Vagina (tissue), 2 donors: ENCODE measurements at regions not wholly inside any gene's neighbourhood (a gene's known extent, or its start where the extent isn't known, plus 50 kb on each side); places are given as distances from the start of the nearest gene placed in this dataset.

Source experiments
- DNase-seq, 2 donors: peaks; one replicate each; pipeline ENCODE4 v3.0.0-alpha.2; 2017; ENCODE audit errors: extremely low spot score in 2 of 2
- H3K27ac ChIP-seq: fragments of 200-600 bp; sonication (generic); one replicate; pipeline ENCODE4 v1.5.1; 2019
- H3K27me3 ChIP-seq: fragments of 200-600 bp; sonication (generic); one replicate; pipeline ENCODE4 v1.5.1; 2019
- H3K36me3 ChIP-seq, 2 donors: fragments of 200-600 bp; sonication (generic); one replicate each; pipeline ENCODE4 v1.5.1; 2017 to 2019
- H3K4me1 ChIP-seq: fragments of 200-600 bp; sonication (generic); one replicate; pipeline ENCODE4 v1.5.1; 2019
- H3K4me3 ChIP-seq, 2 donors: fragments of 200-600 bp; sonication (generic); 1 replicate in 1 of 2; 2 replicates in 1 of 2; pipeline ENCODE4 v1.5.1; 2016 to 2019
- H3K9me3 ChIP-seq: fragments of 200-600 bp; sonication (generic); one replicate; pipeline ENCODE4 v1.5.1; 2019
- CTCF ChIP-seq, 3 experiments: fragments of 450-650 bp in 2 of 3; fragments of 200-600 bp in 1 of 3; sonication (generic) in 1 of 3; IDR thresholded peaks; one replicate each; pipeline ENCODE4 v1.5.1; 2017 to 2019; ENCODE audit warnings: antibody characterized with exemption in 3 of 3, mild to moderate bottlenecking in 2 of 3, moderate library complexity in 2 of 3
- POLR2A ChIP-seq, 2 donors: fragments of 450-650 bp; IDR thresholded peaks; one replicate each; pipeline ENCODE4 v1.6.1; 2017; ENCODE audit warnings: antibody characterized with exemption in 2 of 2, mild to moderate bottlenecking in 2 of 2, moderate library complexity in 2 of 2
- POLR2AphosphoS5 ChIP-seq, 2 donors: sonication (generic); formaldehyde crosslinking; IDR thresholded peaks; one replicate each; pipeline ENCODE4 v1.9.0; 2017; ENCODE audit warnings: antibody characterized with exemption in 2 of 2, mild to moderate bottlenecking in 2 of 2, low read depth in 1 of 2; ENCODE audit not compliant: insufficient read depth in 1 of 2
- intact Hi-C: fragments of 100-400 bp; cut with DNase I; formaldehyde crosslinking; loops from one replicate; pipeline ENCODE4 v1.15.1; 2023

- TF ChIP-seq POLR2A (IDR thresholded peaks at IDR 0.05) (no peak), POLR2AphosphoS5 (IDR thresholded peaks at IDR 0.05; ENCODE audit: insufficient read depth in 1 of 2, low read depth in 1 of 2) (no peak)
- no peak for DNase-seq
- Histone ChIP-seq H3K36me3 (no peaks in the 10 kb centered on the region), H3K27ac (no peak overlapping the region), H3K4me1 (no peaks in the 10 kb centered on the region), H3K4me3 (no peak overlapping the region), H3K27me3 (no peaks in the 10 kb centered on the region), H3K9me3 (no peaks in the 10 kb centered on the region)
- intact Hi-C loops: no loop called here
These were observed 291.4 kb upstream of the ISL1 start for GRCh38 chr5:51091816-51092215.

- Histone ChIP-seq H3K9me3 (no peaks in the 10 kb centered on the region), H3K36me3 (no peaks in the 10 kb centered on the region), H3K27ac (no peak overlapping the region), H3K4me1 (no peaks in the 10 kb centered on the region), H3K27me3 (no peaks in the 10 kb centered on the region), H3K4me3 (no peak overlapping the region)
- no peak for TF ChIP-seq CTCF (IDR thresholded peaks at IDR 0.05)
- no peak for TF ChIP-seq POLR2AphosphoS5 (IDR thresholded peaks at IDR 0.05; ENCODE audit: insufficient read depth in 1 of 2, low read depth in 1 of 2)
- TF ChIP-seq POLR2A (IDR thresholded peaks at IDR 0.05): no peak
- intact Hi-C loops: no loop called here
- no peak for DNase-seq
These were observed 287.8 kb upstream of the ISL1 start for GRCh38 chr5:51095486-51095885.

- no peaks in the 10 kb centered on the region for H3K27me3 ChIP-seq
- no peaks in the 10 kb centered on the region for H3K36me3 ChIP-seq
- intact Hi-C loops: no loop called here
- no peaks in the 10 kb centered on the region for H3K4me1 ChIP-seq
- H3K9me3 ChIP-seq: no peaks in the 10 kb centered on the region
- H3K4me3 ChIP-seq: no peak overlapping the region
- no peak for DNase-seq
- no peak for TF ChIP-seq CTCF (IDR thresholded peaks at IDR 0.05)
- TF ChIP-seq POLR2A (IDR thresholded peaks at IDR 0.05): no peak
- no peak for TF ChIP-seq POLR2AphosphoS5 (IDR thresholded peaks at IDR 0.05; ENCODE audit: insufficient read depth in 1 of 2, low read depth in 1 of 2)
- H3K27ac ChIP-seq: no peak overlapping the region
These were observed 286.4 kb upstream of the ISL1 start for GRCh38 chr5:51096859-51097258.

GRCh38 chr5:51099173-51099853 lies 283.9 kb upstream of the ISL1 start:
- intact Hi-C loops: no loop called here
- no peaks in the 10 kb centered on the region for H3K27me3 ChIP-seq
- H3K4me3 ChIP-seq: no peak overlapping the region
- no peak for TF ChIP-seq POLR2A (IDR thresholded peaks at IDR 0.05)
- TF ChIP-seq POLR2AphosphoS5 (IDR thresholded peaks at IDR 0.05; ENCODE audit: insufficient read depth in 1 of 2, low read depth in 1 of 2): no peak
- no peak for TF ChIP-seq CTCF (IDR thresholded peaks at IDR 0.05)
- no peak for DNase-seq
- H3K9me3 ChIP-seq: no peaks in the 10 kb centered on the region
- H3K27ac ChIP-seq: no peak overlapping the region
- no peaks in the 10 kb centered on the region for H3K4me1 ChIP-seq
- H3K36me3 ChIP-seq: no peaks in the 10 kb centered on the region

- Histone ChIP-seq H3K4me3 (no peak overlapping the region), H3K4me1 (no peaks in the 10 kb centered on the region), H3K27me3 (no peaks in the 10 kb centered on the region), H3K9me3 (no peaks in the 10 kb centered on the region), H3K36me3 (no peaks in the 10 kb centered on the region), H3K27ac (no peak overlapping the region)
- no peak for DNase-seq
- no peak for TF ChIP-seq POLR2A (IDR thresholded peaks at IDR 0.05)
- no peak for TF ChIP-seq POLR2AphosphoS5 (IDR thresholded peaks at IDR 0.05; ENCODE audit: insufficient read depth in 1 of 2, low read depth in 1 of 2)
- TF ChIP-seq CTCF (IDR thresholded peaks at IDR 0.05): no peak
- intact Hi-C loops: no loop called here
These were observed 278.7 kb upstream of the ISL1 start for GRCh38 chr5:51104556-51104955.
